Small intestine (tissue), 7 donors: ENCODE measurements at regions not wholly inside any gene's neighbourhood (a gene's known extent, or its start where the extent isn't known, plus 50 kb on each side); places are given as distances from the start of the nearest gene placed in this dataset.
"Not testable (repeated sequence)": the region's sequence is repeated elsewhere in the genome, so short reads cannot be mapped to it uniquely, and the experiment has no call there.

Source experiments
- DNase-seq, 2 donors: peaks; one replicate each; pipeline versions ENCODE4 v3.0.0 to v3.0.0-alpha.2; 2013
- FAIRE-seq: peaks from 2 replicates; lab custom pipeline; 2012; peaks lifted over from hg19 to GRCh38; lab: Jason Lieb, UNC
- H3K27ac ChIP-seq, 3 donors: one replicate each; pipeline ENCODE4 v1.5.1; 2013; ENCODE audit warnings: low read length in 2 of 3, mild to moderate bottlenecking in 2 of 3, control low read depth in 1 of 3, inconsistent platforms in 1 of 3, low read depth in 1 of 3, moderate library complexity in 1 of 3
- H3K27me3 ChIP-seq, 3 donors: one replicate each; pipeline ENCODE4 v1.6.1; 2013; ENCODE audit warnings: low read length in 3 of 3, inconsistent platforms in 1 of 3; ENCODE audit not compliant: control insufficient read depth in 3 of 3, insufficient read depth in 3 of 3
- H3K36me3 ChIP-seq, 3 donors: one replicate each; pipeline ENCODE4 v1.6.1; 2013; ENCODE audit warnings: low read length in 3 of 3, inconsistent platforms in 1 of 3, low read depth in 1 of 3, mild to moderate bottlenecking in 1 of 3, moderate library complexity in 1 of 3; ENCODE audit not compliant: control insufficient read depth in 3 of 3, insufficient read depth in 2 of 3
- H3K4me1 ChIP-seq, 3 donors: one replicate each; pipeline ENCODE4 v1.6.1; 2013; ENCODE audit warnings: low read length in 2 of 3, inconsistent platforms in 1 of 3, low read depth in 1 of 3, mild to moderate bottlenecking in 1 of 3, moderate library complexity in 1 of 3; ENCODE audit not compliant: control insufficient read depth in 3 of 3, insufficient read depth in 2 of 3
- H3K4me3 ChIP-seq, 3 donors: one replicate each; pipeline ENCODE4 v1.5.1; 2013; ENCODE audit warnings: low read length in 3 of 3, control low read depth in 1 of 3, inconsistent platforms in 1 of 3, low read depth in 1 of 3, mild to moderate bottlenecking in 1 of 3, moderate library complexity in 1 of 3
- H3K9me3 ChIP-seq, 2 donors: one replicate each; pipeline ENCODE4 v1.6.1; 2013; ENCODE audit warnings: low read depth in 1 of 2, low read length in 1 of 2; ENCODE audit not compliant: control insufficient read depth in 2 of 2, insufficient read depth in 1 of 2
- WGBS, 3 donors: extraction: QIAGEN DNeasy Blood & Tissue Kit; methylation state at CpG; one replicate each; pipeline ENCODE4 v1.1.7; 2013; 5-methylcytosine and 5-hydroxymethylcytosine counted together
- donor health status: healthy with polysubstance abuse.
- donor health status: control.
- donor health status: control.
- donor health status: Bipolar disorder and iron deficiency.
- donor health status: healthy.

GRCh38 chr15:92796161-92796611, 103.9 kb upstream of the CHD2 start:
- Histone ChIP-seq H3K4me3 (no peak overlapping the region), H3K27me3 (no peaks in the 10 kb centered on the region), H3K27ac (no peak overlapping the region), H3K36me3 (no peaks in the 10 kb centered on the region), H3K9me3 (no peaks in the 10 kb centered on the region), H3K4me1 (no peaks in the 10 kb centered on the region)
- 85 to 96% (median 88%) methylated on average over 1 of the region's 1 CpG for WGBS, 3 donors
- FAIRE-seq (no peak), DNase-seq (no peak)

- no peaks in the 10 kb centered on the region for H3K27me3 ChIP-seq
- H3K9me3 ChIP-seq = no peaks in the 10 kb centered on the region
- WGBS, 3 donors = 65 to 72% (median 67%) methylated on average over 12 of the region's 12 CpGs
- FAIRE-seq (no peak), DNase-seq (peak; percentile 87)
- no peak overlapping the region for H3K27ac ChIP-seq
- H3K4me3 ChIP-seq = no peak overlapping the region
- H3K4me1 ChIP-seq = peaks cover 0 to 8% (median 3%) of the 10 kb centered on the region in 3 donors
- no peaks in the 10 kb centered on the region for H3K36me3 ChIP-seq
Observed at GRCh38 chr15:92797168-92798052, 102.7 kb upstream of the CHD2 start.

GRCh38 chr15:92800013-92800412, 100.1 kb upstream of the CHD2 start:
- 93 to 96% (median 95%) methylated on average over 2 of the region's 2 CpGs for WGBS, 3 donors
- Histone ChIP-seq H3K9me3 (peaks cover 0 to 4% of the 10 kb centered on the region in 2 donors), H3K27me3 (no peaks in the 10 kb centered on the region), H3K27ac (no peak overlapping the region), H3K4me3 (no peak overlapping the region), H3K4me1 (peaks cover 0 to 16% (median 3%) of the 10 kb centered on the region in 3 donors), H3K36me3 (no peaks in the 10 kb centered on the region)
- DNase-seq = no peak
- FAIRE-seq = no peak

GRCh38 chr15:92800416-92801055, 99.6 kb upstream of the CHD2 start:
- WGBS, 3 donors = 93 to 98% (median 97%) methylated on average over 12 of the region's 12 CpGs
- H3K27me3 ChIP-seq, H3K9me3 ChIP-seq, H3K27ac ChIP-seq, H3K4me3 ChIP-seq, H3K36me3 ChIP-seq, DNase-seq, FAIRE-seq: not testable (repeated sequence)
- peaks cover 0 to 16% (median 3%) of the 10 kb centered on the region in 3 donors for H3K4me1 ChIP-seq

- WGBS, 3 donors = 88% methylated on average over 13 of the region's 13 CpGs
- peak overlapping the region in 1 of 3 donors; percentile 71 for H3K27ac ChIP-seq
- FAIRE-seq, H3K4me3 ChIP-seq, H3K36me3 ChIP-seq, DNase-seq, H3K27me3 ChIP-seq, H3K9me3 ChIP-seq: not testable (repeated sequence)
- peaks cover 0 to 16% (median 3%) of the 10 kb centered on the region in 3 donors for H3K4me1 ChIP-seq
Observed at GRCh38 chr15:92801056-92801773, 98.9 kb upstream of the CHD2 start.

- Histone ChIP-seq H3K27ac (peak overlapping the region in 1 of 3 donors; percentile 71), H3K27me3 (no peaks in the 10 kb centered on the region), H3K4me3 (no peak overlapping the region), H3K4me1 (peaks cover 0 to 16% (median 3%) of the 10 kb centered on the region in 3 donors), H3K9me3 (peaks cover 0 to 4% of the 10 kb centered on the region in 2 donors), H3K36me3 (no peaks in the 10 kb centered on the region)
- WGBS, 3 donors = 60 to 74% (median 71%) methylated on average over 5 of the region's 5 CpGs
- no peak for FAIRE-seq
- DNase-seq = peak in 1 of 2 donors; percentile 24
Observed at GRCh38 chr15:92801774-92802464, 98.2 kb upstream of the CHD2 start.

GRCh38 chr15:92803536-92803851, 96.6 kb upstream of the CHD2 start:
- H3K36me3 ChIP-seq = no peaks in the 10 kb centered on the region
- 63 to 80% (median 75%) methylated on average over 1 of the region's 1 CpG for WGBS, 3 donors
- no peak for DNase-seq
- no peak overlapping the region for H3K4me3 ChIP-seq
- H3K27me3 ChIP-seq = no peaks in the 10 kb centered on the region
- FAIRE-seq = no peak
- H3K27ac ChIP-seq = peak overlapping the region in 2 of 3 donors; percentile 88 to 90
- peaks cover 0 to 4% of the 10 kb centered on the region in 2 donors for H3K9me3 ChIP-seq
- peaks cover 0 to 21% (median 3%) of the 10 kb centered on the region in 3 donors for H3K4me1 ChIP-seq
